NCI-H69 (cell line): ENCODE measurements at regions not wholly inside any gene's neighbourhood (a gene's known extent, or its start where the extent isn't known, plus 50 kb on each side); places are given as distances from the start of the nearest gene placed in this dataset.
"Not testable (repeated sequence)": the region's sequence is repeated elsewhere in the genome, so short reads cannot be mapped to it uniquely, and the experiment has no call there.

ENCODE experiments used
- DNase-seq: peaks from one replicate; lab custom pipeline; 2025; lab: John Stamatoyannopoulos, UW

DNA sequence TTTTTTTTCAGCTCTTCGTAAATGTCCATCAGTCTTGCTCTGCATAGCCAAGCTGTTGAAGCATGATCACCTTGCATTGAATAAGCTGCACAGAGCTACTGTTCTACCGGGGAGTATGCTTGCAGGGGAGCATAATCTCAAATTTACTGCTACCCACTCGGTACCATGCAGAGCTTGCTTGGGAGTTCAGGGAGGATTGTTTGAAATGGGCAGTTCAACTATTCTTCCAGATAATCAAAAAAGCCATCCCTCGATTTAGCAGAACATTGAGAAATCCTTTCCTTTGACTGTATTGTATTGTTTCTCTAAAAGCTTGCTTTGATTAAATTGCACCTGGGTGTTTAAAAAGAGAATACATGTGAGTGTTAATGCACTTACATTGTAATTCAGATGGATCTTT lies 332.6 kb downstream of the UTRN start:
- peak; percentile 99 for DNase-seq

- peak; percentile 73 for DNase-seq
Measured at GRCh38 chr6:144619966-144620365, 334.8 kb downstream of the UTRN start.

- no peak for DNase-seq
Measured at GRCh38 chr6:144621332-144621731, 336.2 kb downstream of the UTRN start.

GRCh38 chr6:144624246-144624645 lies 339.1 kb downstream of the UTRN start:
- no peak for DNase-seq

DNA sequence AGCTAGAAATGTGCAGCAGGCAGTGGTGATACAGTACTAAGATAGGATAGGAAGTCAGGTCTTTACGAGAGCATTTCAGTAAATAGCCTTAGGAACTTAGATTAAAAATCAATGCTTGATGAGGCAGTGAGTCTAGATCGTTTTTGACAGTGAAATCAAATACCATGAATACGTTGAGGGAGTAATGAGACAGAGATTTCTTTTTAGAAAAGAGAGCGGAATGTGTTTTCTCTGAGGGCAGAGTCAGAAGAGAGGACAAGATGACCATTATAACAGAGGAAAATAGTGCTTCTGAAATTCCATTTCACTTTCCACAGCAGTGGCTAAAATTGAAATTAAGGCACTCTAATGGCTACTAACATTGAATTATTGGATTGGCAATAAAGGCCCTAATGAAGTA lies 339.6 kb downstream of the UTRN start:
- peak; percentile 51 for DNase-seq

DNA sequence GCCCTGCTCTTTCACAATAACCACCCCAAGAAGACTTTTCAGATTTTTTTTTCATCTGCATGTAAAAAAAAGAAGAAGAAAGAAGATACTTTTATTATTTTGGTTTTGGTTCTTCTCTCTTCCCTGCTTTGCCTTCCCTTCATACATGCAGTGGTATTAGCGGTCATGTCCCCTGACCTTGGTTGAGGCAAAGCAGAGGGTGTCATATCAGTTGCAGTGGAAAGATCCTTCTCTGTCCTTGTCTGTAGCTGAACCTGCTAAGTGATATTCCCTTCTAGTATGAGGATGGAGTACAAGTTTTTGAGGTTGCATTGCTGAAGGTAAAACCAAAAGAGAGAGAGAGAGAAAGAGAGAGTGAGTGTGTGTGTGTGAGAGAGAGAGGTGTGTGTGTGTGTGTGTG lies 345.7 kb downstream of the UTRN start:
- DNase-seq, result no peak

DNA sequence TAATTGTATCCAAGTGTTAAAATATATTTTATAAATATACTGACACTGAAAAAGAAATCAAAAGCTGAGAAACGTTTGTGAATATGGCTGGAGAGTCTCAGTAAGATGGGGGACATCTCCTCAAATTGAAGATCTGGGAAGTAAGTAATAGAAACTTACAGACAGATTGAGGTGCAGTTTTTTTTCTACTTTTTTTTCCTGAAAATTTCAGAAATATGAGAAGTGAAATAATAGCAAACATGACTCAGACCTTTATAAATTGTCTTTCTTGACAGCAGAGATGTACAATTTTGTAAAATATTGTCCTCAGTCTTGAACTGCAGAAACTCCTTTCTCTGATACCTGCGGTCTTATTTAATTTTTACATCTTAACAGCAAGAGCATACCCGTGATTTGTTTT lies 347.1 kb downstream of the UTRN start:
- DNase-seq, result no peak

DNA sequence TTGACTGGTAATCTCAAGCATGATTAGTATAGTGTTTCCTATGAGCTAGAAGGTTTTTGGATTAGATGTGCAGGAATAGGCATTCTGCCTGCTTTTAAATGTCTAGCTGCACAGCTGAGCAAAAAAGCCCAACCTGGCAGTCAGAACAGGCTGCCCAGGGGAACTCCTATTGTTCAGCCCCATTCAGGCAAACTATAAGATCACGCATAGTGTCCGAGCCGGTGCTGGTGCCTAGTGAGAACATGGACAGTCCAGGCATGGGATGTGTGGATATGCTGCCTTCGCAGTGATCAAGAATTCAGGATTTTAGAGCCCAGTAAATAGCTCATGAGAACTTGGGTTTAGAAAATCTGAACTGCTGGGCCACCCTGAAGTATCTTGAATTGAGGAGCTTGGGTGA lies 348.8 kb downstream of the UTRN start:
- DNase-seq, result no peak

DNA sequence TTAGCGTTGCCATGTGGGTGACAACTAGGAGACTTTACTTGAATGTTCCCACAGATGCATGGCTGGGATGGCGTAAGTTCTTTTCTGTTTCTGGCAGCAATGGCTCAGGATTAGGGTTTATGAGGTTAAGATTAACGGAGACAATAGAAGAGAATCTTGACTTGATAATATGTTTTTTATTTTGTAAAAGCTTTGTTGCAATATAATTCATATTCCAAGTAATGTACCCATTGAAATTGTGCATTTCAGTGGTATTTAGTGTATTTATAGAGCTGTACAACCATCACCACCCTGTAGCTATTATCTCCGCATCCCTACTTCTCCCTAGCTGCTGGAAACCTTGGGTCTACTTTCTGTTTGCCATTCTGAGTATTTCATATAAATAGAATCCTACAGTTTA lies 349.2 kb downstream of the UTRN start:
- no peak for DNase-seq

DNA sequence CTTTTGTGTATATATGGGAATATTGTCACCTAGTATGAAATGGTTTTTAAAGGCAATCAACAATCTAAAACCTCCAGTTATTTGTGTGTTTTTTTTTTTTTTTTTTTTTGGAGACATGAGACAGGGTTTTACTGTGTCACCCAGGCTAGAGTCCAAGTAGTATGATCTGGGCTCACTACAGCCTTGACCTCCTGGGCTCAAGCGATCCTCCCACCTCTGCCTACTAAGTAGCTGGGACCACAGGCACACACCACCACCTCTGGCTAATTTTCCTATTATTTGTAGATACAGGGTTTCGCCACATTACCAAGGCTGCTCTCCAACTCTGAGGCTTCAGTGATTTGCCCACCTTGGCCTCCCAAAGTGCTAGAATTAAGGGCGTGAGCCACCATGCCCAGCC lies 349.9 kb downstream of the UTRN start:
- no peak for DNase-seq

DNA sequence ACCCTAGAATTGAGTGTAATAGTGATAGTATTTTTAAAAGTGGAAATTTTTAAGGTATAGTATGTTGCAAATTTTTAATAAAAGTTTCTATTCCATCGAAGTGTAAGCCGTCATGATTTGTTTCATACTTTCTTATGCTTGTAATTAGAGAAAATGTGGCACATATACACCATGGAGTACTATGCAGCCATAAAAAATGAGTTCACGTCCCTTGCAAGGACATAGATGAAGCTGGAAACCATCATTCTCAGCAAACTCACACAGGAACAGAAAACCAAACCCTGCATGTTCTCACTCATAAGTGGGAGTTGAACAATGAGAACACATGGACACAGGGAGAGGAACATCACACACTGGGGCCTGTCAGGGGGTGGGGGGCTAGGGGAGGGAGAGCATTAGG lies 350.9 kb downstream of the UTRN start:
- DNase-seq, result not testable (repeated sequence)

GRCh38 chr6:144637541-144637940 lies 352.4 kb downstream of the UTRN start:
- DNase-seq, result peak; percentile 94

DNA sequence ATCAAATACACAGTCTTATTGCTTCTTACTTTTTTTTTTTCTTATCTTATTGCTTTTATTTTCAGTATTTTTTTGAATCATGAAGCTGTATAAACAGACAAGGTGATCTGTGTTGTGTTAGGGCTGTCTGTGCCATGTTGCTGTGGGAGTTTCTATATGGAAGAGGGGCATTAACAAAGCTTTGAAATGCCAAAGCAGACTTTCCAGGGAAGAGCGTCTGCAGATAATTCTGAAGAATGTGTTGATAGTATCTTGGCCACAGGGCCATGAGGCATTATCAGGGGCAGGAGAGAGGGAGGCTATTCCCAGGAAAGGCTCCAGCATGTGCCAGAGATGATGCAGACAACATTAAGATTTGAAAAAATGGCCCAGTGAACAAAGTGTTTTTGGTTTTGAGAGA lies 354.5 kb downstream of the UTRN start:
- DNase-seq, result no peak

DNA sequence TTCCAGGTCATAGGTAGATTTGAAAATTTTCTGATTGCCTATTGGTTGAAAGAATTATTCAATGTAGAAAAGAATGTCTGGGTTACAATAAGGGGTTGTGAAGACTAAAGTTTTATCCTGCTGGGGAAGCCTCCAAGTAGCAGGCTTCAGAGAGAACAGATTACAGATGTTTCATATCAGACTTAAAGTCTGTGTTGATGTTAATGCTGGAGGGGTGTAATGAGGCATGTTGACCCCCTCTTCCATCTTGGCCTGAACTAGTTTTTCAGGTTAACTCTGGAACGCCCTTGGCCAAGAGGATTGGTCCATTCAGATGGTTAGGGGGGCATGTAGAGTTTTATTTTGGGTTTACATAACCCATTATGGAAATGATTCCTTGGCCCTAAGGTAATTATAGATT lies 356.2 kb downstream of the UTRN start:
- DNase-seq, result peak; percentile 51

DNA sequence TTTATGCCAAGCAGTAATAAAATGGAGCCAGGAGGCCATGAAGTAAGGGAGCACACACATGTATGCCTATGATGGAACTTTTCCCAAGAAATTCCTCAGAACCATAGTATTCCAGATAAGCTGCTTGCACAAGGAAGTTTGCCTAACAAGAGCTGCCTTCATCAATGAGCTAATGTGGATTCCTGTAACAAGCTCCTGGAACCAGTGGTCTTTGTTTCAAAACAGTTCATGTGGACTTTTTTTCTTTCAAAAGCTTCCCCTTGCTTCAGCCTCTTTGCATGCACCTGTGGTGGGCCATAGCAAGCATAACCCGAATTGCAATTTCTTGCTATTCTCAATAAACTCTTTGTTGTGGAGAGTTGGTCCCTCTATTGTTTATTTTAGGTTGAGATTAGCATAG lies 359.6 kb downstream of the UTRN start:
- DNase-seq, result peak; percentile 62

- no peak for DNase-seq
Measured at GRCh38 chr6:144646093-144647056, 361.2 kb downstream of the UTRN start.

DNA sequence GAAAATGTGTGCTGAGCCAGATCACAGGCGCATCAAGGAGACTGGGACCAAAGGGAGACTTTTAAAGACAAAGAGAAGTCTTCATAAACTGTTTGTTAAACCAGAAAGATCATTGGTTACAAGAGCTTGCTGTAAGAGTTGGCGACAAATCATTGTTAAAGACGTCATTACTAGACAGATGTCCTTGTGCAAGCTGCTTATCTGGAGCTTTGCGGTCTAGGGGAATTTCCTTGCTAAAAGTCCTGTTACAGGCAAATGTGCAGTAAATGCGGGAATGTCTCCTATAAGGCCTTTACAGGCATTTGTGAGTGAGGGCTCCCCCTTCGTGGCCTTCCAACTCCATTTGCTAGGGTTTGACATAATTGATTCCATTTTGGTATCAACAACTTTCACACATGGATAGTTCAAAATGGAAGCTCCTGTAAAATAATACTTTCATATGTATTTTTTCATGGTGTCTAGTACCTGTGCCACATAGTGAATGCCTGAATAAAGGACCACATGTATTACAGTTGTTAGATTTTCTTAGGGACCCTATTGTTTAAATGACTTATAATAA lies 362.4 kb downstream of the UTRN start:
- DNase-seq, result no peak

DNA sequence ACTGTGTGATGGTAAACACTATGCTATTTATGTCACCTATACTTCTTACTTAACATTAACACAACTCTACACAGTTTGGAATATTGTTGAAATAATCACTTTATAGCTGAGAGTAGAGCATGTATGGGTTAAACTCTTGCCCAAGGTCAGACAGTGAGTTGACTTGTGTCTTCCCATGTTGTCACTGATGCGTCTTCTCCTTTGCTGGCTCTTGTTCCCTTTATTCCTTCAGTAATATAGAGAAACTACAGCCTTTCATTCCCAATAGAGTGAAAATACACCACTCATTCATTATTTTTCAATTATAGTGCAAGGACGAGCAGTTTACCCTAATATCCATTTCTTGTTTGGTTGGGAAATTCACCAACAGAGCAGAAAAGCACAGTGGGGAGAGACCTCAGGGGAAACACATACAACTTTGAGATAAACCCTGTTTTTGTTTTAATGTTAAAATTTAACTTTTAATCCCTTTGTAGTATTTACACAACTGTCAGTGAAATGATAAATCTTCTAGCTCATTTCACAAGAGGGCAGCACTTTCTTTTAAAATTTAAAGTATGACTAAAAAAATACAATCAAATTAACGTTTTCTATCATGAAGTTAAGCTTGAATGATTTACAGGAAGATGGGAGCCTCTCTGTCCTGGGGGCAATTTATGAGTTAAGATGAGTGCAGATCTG lies 363.0 kb downstream of the UTRN start:
- no peak for DNase-seq

GRCh38 chr6:144649085-144649484 lies 363.9 kb downstream of the UTRN start:
- no peak for DNase-seq

GRCh38 chr6:144651234-144651633 lies 366.1 kb downstream of the UTRN start:
- DNase-seq, result no peak

DNA sequence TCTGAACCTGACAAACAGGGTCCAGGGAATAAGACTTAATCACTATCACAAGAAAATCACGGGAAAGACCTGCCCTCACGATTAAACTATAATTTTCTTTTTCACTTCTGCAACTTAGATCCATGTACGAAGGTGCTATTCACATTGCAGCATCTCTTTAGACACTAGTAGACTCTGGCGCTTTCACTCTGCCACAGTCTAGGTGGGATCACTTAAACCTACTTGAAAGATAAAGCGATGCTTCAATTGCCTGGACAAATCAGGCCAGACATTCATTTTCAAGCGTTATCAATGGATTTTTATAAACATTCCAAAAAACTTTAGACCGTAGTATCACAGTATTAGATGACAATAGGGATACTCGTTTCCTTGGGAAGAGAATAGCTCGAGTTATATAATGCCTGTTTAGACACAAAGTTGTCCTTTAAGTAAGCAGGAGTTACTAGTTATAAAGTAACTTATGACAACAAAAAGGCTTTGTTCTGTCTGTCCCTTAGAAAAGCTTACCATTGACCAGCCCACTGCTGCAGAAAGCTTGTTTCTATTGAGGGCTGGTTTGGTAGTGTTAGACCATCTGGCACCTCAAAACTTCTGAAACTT lies 367.3 kb downstream of the UTRN start:
- no peak for DNase-seq

GRCh38 chr6:144653885-144654505 lies 368.9 kb downstream of the UTRN start:
- peak; percentile 86 for DNase-seq
